Neural progenitor cell (in vitro differentiated cells): ENCODE measurements at regions not wholly inside any gene's neighbourhood (a gene's known extent, or its start where the extent isn't known, plus 50 kb on each side); places are given as distances from the start of the nearest gene placed in this dataset.

Experiments used
- CTCF ChIP-seq: fragments of 200-600 bp; sonication (generic); IDR thresholded peaks from 2 replicates; pipeline ENCODE4 v1.5.1; 2017; ENCODE audit warnings: antibody characterized with exemption, mild to moderate bottlenecking
- EZH2 ChIP-seq: fragments of 200-600 bp; sonication (generic); IDR thresholded peaks from 2 replicates; pipeline ENCODE4 v1.6.1; 2017; ENCODE audit warnings: antibody characterized with exemption, mild to moderate bottlenecking, moderate library complexity
- EZH2phosphoT487 ChIP-seq: fragments of 200-600 bp; sonication (generic); IDR thresholded peaks from 2 replicates; pipeline ENCODE4 v1.6.1; 2017; ENCODE audit warnings: antibody characterized with exemption

- TF ChIP-seq CTCF, result no peak
- no peak for TF ChIP-seq EZH2phosphoT487
- TF ChIP-seq EZH2, result no peak
Measured at GRCh38 chr1:182143825-182144645, 82.5 kb upstream of the ZNF648 start.
